Liver (tissue), 8 donors: ENCODE measurements at regions not wholly inside any gene's neighbourhood (a gene's known extent, or its start where the extent isn't known, plus 50 kb on each side); places are given as distances from the start of the nearest gene placed in this dataset.

Experiments used
- DNase-seq: peaks from one replicate; pipeline ENCODE4 v3.0.0-alpha.2; 2017; ENCODE audit warnings: low spot score
- H3K27ac ChIP-seq, 2 donors: one replicate each; pipeline ENCODE4 v1.7.0; 2013; ENCODE audit warnings: inconsistent platforms in 2 of 2, low read length in 2 of 2, control low read depth in 1 of 2, low read depth in 1 of 2, mild to moderate bottlenecking in 1 of 2
- H3K27me3 ChIP-seq, 4 donors: one replicate each; pipeline versions ENCODE4 v1.6.1 to v1.7.0; 2013; ENCODE audit warnings: low read length in 3 of 4, inconsistent platforms in 1 of 4, mild to moderate bottlenecking in 1 of 4, moderate library complexity in 1 of 4; ENCODE audit not compliant: control insufficient read depth in 4 of 4, insufficient read depth in 4 of 4
- H3K36me3 ChIP-seq, 4 donors: one replicate each; pipeline versions ENCODE4 v1.6.1 to v1.7.0; 2013; ENCODE audit warnings: low read length in 3 of 4, mild to moderate bottlenecking in 3 of 4, low read depth in 1 of 4, moderate library complexity in 1 of 4; ENCODE audit not compliant: control insufficient read depth in 4 of 4, insufficient read depth in 3 of 4
- H3K4me1 ChIP-seq, 4 donors: one replicate each; pipeline versions ENCODE4 v1.6.1 to v1.7.0; 2013; ENCODE audit warnings: low read length in 3 of 4, mild to moderate bottlenecking in 3 of 4, moderate library complexity in 1 of 4; ENCODE audit not compliant: control insufficient read depth in 4 of 4, insufficient read depth in 4 of 4
- H3K4me3 ChIP-seq, 3 donors: one replicate each; pipeline versions ENCODE4 v1.6.1 to v1.7.0; 2013; ENCODE audit warnings: low read length in 3 of 3, control low read depth in 1 of 3, low read depth in 1 of 3, mild to moderate bottlenecking in 1 of 3
- H3K9ac ChIP-seq, 2 donors: one replicate each; pipeline ENCODE4 v1.7.0; 2013; ENCODE audit warnings: low read length in 2 of 2, mild to moderate bottlenecking in 2 of 2, moderate library complexity in 2 of 2, control low read depth in 1 of 2, low read depth in 1 of 2
- H3K9me3 ChIP-seq, 4 donors: one replicate each; pipeline versions ENCODE4 v1.6.1 to v1.7.0; 2013; ENCODE audit warnings: low read length in 3 of 4; ENCODE audit not compliant: control insufficient read depth in 4 of 4
- ATF3 ChIP-seq: IDR thresholded peaks from 2 replicates; pipeline ENCODE4 v1.6.1; 2016; ENCODE audit warnings: antibody characterized with exemption
- CTCF ChIP-seq: fragments of 150-350 bp; IDR thresholded peaks from 2 replicates; pipeline ENCODE4 v1.5.1; 2017; ENCODE audit warnings: improper control_type of control experiment, low read depth, low read length; ENCODE audit not compliant: missing input control
- EGR1 ChIP-seq, 2 donors: IDR thresholded peaks; 2 replicates each; pipeline ENCODE4 v1.6.1; 2016 to 2018; ENCODE audit warnings: antibody characterized with exemption in 2 of 2, low read depth in 2 of 2
- FOXA1 ChIP-seq: IDR thresholded peaks from 2 replicates; pipeline ENCODE4 v1.6.1; 2016; ENCODE audit warnings: antibody characterized with exemption
- FOXA2 ChIP-seq: IDR thresholded peaks from 2 replicates; pipeline ENCODE4 v1.6.1; 2016; ENCODE audit warnings: antibody characterized with exemption
- GABPA ChIP-seq, 2 donors: IDR thresholded peaks in 1 of 2; conservative IDR thresholded peaks in 1 of 2; 2 replicates each; pipeline ENCODE4 v1.6.1; 2016; ENCODE audit warnings: antibody characterized with exemption in 2 of 2, mild to moderate bottlenecking in 1 of 2, moderate library complexity in 1 of 2
- HNF4A ChIP-seq, 2 donors: conservative IDR thresholded peaks; 2 replicates each; pipeline ENCODE4 v1.6.1; 2016; ENCODE audit warnings: antibody characterized with exemption in 2 of 2, mild to moderate bottlenecking in 2 of 2
- HNF4G ChIP-seq: IDR thresholded peaks from 2 replicates; pipeline ENCODE4 v1.6.1; 2016; ENCODE audit warnings: antibody characterized with exemption
- JUND ChIP-seq, 2 donors: IDR thresholded peaks; 2 replicates each; pipeline ENCODE4 v1.6.1; 2016; ENCODE audit warnings: antibody characterized with exemption in 2 of 2
- MAX ChIP-seq: IDR thresholded peaks from 2 replicates; pipeline ENCODE4 v1.6.1; 2016; ENCODE audit warnings: antibody characterized with exemption
- NR2F2 ChIP-seq: IDR thresholded peaks from 2 replicates; pipeline ENCODE4 v1.6.1; 2016; ENCODE audit warnings: antibody characterized with exemption
- RAD21 ChIP-seq, 2 donors: IDR thresholded peaks; 2 replicates each; pipeline ENCODE4 v1.6.1; 2016; ENCODE audit warnings: antibody characterized with exemption in 2 of 2, mild to moderate bottlenecking in 2 of 2
- REST ChIP-seq: IDR thresholded peaks from 2 replicates; pipeline ENCODE4 v1.6.1; 2016; ENCODE audit warnings: antibody characterized with exemption, mild to moderate bottlenecking
- RXRA ChIP-seq, 2 donors: IDR thresholded peaks; 2 replicates each; pipeline ENCODE4 v1.6.1; 2017 to 2018; ENCODE audit warnings: antibody characterized with exemption in 2 of 2, mild to moderate bottlenecking in 1 of 2
- SP1 ChIP-seq: IDR thresholded peaks from 2 replicates; pipeline ENCODE4 v1.6.1; 2018; ENCODE audit warnings: antibody characterized with exemption, mild to moderate bottlenecking
- TAF1 ChIP-seq: conservative IDR thresholded peaks from 2 replicates; pipeline ENCODE4 v1.6.1; 2016; ENCODE audit warnings: antibody characterized with exemption, mild to moderate bottlenecking
- YY1 ChIP-seq: IDR thresholded peaks from 2 replicates; pipeline ENCODE4 v1.6.1; 2016; ENCODE audit warnings: antibody characterized with exemption, mild to moderate bottlenecking
- ZBTB33 ChIP-seq: IDR thresholded peaks from 2 replicates; pipeline ENCODE4 v1.6.1; 2016; ENCODE audit warnings: antibody characterized with exemption
- WGBS: extraction: QIAGEN DNeasy Blood & Tissue Kit; methylation state at CpG from one replicate; pipeline ENCODE4 v1.1.7; 2013; 5-methylcytosine and 5-hydroxymethylcytosine counted together
- donor health status: healthy.
- donor health status: healthy.
- donor health status: healthy.
- donor health status: healthy.
- donor health status: healthy.

- H3K9ac ChIP-seq: no peak overlapping the region
- no peaks in the 10 kb centered on the region for H3K9me3 ChIP-seq
- no peaks in the 10 kb centered on the region for H3K36me3 ChIP-seq
- WGBS: 47% methylated on average over 13 of the region's 13 CpGs
- no peak for DNase-seq
- TF ChIP-seq HNF4A (conservative IDR thresholded peaks at IDR 0.05) (no peak), RXRA (IDR thresholded peaks at IDR 0.05) (no peak), SP1 (no peak), FOXA1 (no peak), YY1 (no peak), REST (no peak), GABPA (IDR thresholded peaks at IDR 0.05 in 1 of 2, conservative IDR thresholded peaks at IDR 0.05 in 1 of 2) (no peak), MAX (no peak), NR2F2 (no peak), EGR1 (IDR thresholded peaks at IDR 0.05; ENCODE audit: low read depth in 2 of 2) (no peak), CTCF (no peak), TAF1 (no peak), JUND (IDR thresholded peaks at IDR 0.05) (no peak), RAD21 (IDR thresholded peaks at IDR 0.05) (no peak), ATF3 (no peak), ZBTB33 (no peak), FOXA2 (no peak), HNF4G (no peak)
- peaks cover 14 to 38% (median 27%) of the 10 kb centered on the region in 4 donors for H3K4me1 ChIP-seq
- H3K27ac ChIP-seq: peak overlapping the region; percentile 58 to 70
- no peaks in the 10 kb centered on the region for H3K27me3 ChIP-seq
- H3K4me3 ChIP-seq: no peak overlapping the region
Observed at GRCh38 chr22:49181431-49181830, 646.2 kb downstream of the BRD1 start.

- Histone ChIP-seq H3K4me3 (no peak overlapping the region), H3K4me1 (peaks cover 14 to 38% (median 27%) of the 10 kb centered on the region in 4 donors), H3K9ac (no peak overlapping the region), H3K27ac (peak overlapping the region; percentile 60 to 70), H3K36me3 (no peaks in the 10 kb centered on the region), H3K9me3 (no peaks in the 10 kb centered on the region), H3K27me3 (no peaks in the 10 kb centered on the region)
- no peak for DNase-seq
- 41% methylated on average over 7 of the region's 7 CpGs for WGBS
- TF ChIP-seq YY1: peak; percentile 35
- TF ChIP-seq SP1: peak; percentile 71
- no peak for TF ChIP-seq ZBTB33
- peak; percentile 89 to 91 for TF ChIP-seq HNF4A (conservative IDR thresholded peaks at IDR 0.05)
- TF ChIP-seq FOXA1: no peak
- TF ChIP-seq FOXA2: peak; percentile 77
- TF ChIP-seq ATF3: no peak
- TF ChIP-seq JUND (IDR thresholded peaks at IDR 0.05): peak in 1 of 2 donors; percentile 46
- no peak for TF ChIP-seq GABPA (IDR thresholded peaks at IDR 0.05 in 1 of 2, conservative IDR thresholded peaks at IDR 0.05 in 1 of 2)
- peak; percentile 43 for TF ChIP-seq NR2F2
- peak; percentile 72 for TF ChIP-seq HNF4G
- TF ChIP-seq REST: peak; percentile 71
- TF ChIP-seq RAD21 (IDR thresholded peaks at IDR 0.05): peak; percentile 38 to 52
Observed at GRCh38 chr22:49180683-49181024, 647.0 kb downstream of the BRD1 start.
